KOPT-K1 (cell line): ENCODE measurements at regions not wholly inside any gene's neighbourhood (a gene's known extent, or its start where the extent isn't known, plus 50 kb on each side); places are given as distances from the start of the nearest gene placed in this dataset.
"Not testable (repeated sequence)": the region's sequence is repeated elsewhere in the genome, so short reads cannot be mapped to it uniquely, and the experiment has no call there.

Experiments used
- H3K27ac ChIP-seq: fragments of 200-600 bp; sonication (generic); 2 replicates; pipeline ENCODE4 v1.5.1; 2016; ENCODE audit warnings: antibody characterized with exemption, mild to moderate bottlenecking, low read depth, low read length; ENCODE audit not compliant: poor library complexity, severe bottlenecking
- H3K36me3 ChIP-seq: fragments of 200-600 bp; sonication (generic); 2 replicates; pipeline ENCODE4 v1.5.1; 2017; ENCODE audit warnings: antibody characterized with exemption, mild to moderate bottlenecking, low read length, moderate library complexity; ENCODE audit not compliant: insufficient read depth
- H3K9me3 ChIP-seq: fragments of 200-600 bp; sonication (generic); 2 replicates; pipeline ENCODE4 v1.5.1; 2017; ENCODE audit warnings: antibody characterized with exemption, low read length, mild to moderate bottlenecking; ENCODE audit not compliant: insufficient read depth, poor library complexity, severe bottlenecking

DNA sequence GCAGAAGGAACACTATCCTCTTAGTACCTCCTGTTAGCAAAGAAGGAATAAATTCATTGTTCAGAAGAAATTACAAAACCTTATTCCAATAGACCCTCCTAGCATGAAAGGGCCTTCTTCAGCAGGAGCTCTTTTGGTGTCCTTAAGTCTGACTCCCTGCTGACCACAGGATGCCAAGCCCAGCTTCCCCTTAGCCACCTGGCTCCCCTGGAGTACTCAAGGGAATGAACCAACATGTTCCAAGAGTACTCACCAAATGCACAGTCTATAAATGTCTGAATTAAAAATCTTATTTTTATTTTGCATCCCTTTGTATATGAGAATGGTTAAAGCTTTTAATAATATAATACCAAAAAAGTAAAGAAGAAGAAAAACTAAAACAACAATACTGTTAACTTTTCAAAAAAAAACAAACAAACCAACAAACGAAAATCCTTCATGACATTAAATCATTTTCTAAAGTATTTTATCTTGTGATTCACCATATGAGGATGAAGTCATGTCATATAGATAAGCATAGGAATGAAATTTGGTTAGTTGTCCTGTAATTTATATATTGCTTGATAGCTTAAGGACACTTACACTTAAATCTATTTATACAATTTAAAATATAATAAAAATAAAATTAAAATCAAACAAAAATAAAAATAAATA lies 1355.1 kb downstream of the HACE1 start:
- Histone ChIP-seq H3K9me3 (no peaks in the 10 kb centered on the region), H3K27ac (no peak overlapping the region), H3K36me3 (no peaks in the 10 kb centered on the region)

DNA sequence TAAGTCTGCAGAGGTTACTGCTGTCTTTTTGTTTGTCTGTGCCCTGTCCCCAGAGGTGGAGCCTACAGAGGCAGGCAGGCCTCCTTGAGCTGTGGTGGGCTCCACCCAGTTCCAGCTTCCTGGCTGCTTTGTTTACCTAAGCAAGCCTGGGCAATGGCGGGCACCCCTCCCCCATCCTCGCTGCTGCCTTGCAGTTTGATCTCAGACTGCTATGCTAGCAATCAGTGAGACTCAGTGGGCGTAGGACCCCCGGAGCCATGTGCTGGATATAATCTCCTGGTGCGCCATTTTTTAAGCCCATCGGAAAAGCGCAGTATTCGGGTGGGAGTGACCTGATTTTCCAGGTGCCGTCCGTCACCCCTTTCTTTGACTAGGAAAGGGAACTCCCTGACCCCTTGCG lies 1363.1 kb downstream of the HACE1 start:
- H3K27ac ChIP-seq, H3K36me3 ChIP-seq, H3K9me3 ChIP-seq: not testable (repeated sequence)

DNA sequence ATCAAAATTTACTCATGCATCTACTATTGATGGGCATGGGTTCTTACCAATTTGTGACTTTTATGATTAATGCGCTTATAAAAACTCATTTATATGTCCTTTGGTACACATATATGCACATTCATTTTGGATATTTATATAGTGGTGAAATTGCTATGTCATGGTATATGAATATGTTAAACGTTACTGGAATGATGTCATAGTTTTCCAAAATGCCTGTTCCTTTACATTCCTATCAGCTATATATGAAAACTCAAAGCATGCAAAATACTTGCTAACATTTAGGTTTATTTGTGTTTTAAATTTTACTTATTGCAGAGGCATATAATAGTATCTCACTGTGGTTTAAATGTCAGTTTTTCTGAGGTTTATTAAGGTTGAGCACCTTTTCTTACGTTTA lies 1403.1 kb downstream of the HACE1 start:
- Histone ChIP-seq H3K36me3 (no peaks in the 10 kb centered on the region), H3K27ac (no peak overlapping the region), H3K9me3 (no peaks in the 10 kb centered on the region)

DNA sequence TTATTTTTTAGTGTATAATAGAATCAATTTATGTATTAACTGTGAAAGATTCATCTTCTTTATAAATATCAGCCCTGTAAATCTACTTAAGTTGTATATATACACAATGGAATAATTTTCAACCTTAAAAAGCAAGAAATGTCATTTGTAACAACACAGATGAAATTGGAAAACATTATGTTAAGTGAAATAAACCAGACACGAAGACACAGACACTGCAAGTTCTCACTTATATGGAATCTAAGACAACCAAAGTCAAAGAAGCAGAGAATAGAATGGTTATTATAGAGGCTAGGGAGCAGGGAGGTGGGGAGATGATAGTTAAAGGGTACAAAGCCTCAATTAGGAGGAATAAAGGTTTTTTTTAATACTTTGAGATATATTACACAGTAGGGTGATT lies 1404.4 kb downstream of the HACE1 start:
- no peak overlapping the region for H3K27ac ChIP-seq
- no peaks in the 10 kb centered on the region for H3K36me3 ChIP-seq
- no peaks in the 10 kb centered on the region for H3K9me3 ChIP-seq

DNA sequence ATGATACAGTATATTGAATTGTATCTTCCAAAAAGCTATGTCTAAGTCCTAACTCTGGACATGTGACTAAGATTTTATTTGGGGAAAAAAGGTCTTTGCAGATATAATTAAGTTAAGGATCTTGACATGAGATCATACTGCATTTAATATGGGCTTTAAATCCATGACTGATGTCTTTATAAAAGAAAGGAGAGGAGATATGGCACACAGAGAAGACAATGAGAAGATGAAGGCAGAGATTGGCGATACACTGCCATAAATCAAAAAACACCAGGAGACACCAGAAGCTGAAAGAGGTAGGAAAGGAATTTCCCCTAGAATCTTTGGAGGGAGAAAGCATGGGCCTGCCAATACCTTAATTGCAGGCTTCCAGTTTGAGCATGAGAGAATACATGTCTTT lies 1450.2 kb downstream of the HACE1 start:
- H3K9me3 ChIP-seq = no peaks in the 10 kb centered on the region
- H3K27ac ChIP-seq = no peak overlapping the region
- no peaks in the 10 kb centered on the region for H3K36me3 ChIP-seq

DNA sequence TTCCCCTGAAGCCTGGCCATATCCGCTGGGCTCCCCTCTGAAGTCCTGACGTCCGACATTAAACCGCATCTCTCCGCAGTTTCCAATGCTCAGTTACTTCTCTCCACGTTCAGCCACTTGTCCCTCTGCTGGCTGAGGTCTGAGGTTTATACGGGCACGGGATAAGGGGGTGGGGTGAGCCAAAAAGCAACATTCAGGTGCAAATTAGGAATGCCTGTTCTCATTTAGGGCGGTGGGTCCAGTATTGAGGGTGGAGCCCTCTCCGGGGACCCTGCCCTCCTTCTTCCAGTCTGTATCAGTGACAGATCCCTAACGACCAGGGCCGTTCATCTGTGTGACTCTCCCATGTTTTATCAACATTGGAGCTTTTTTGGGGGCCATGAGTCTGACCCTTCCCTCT lies 1454.4 kb downstream of the HACE1 start:
- H3K36me3 ChIP-seq = no peaks in the 10 kb centered on the region
- H3K27ac ChIP-seq = no peak overlapping the region

DNA sequence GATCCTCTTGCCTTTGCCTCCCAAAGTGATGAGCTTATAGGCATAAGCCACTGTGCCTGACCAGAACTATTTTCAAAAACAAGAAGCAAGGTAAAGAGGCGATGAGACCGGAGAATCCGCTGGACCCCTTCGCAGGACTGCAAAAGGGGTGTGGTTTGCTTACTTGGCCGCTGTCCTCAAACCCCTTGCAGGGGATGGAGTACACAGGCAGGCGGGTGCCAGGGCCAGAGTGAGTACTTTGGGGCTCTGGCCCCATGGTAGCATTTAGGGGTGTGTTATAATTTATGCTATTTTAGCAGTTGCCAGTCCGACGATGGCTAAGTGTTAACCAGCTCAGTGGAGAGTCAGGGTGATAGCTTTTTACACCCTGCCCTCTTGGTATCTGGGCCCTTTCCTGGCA lies 1454.9 kb downstream of the HACE1 start:
- H3K9me3 ChIP-seq = no peaks in the 10 kb centered on the region

More for the DNA sequence above, 1454.4 kb downstream of the HACE1 start:
- no peaks in the 10 kb centered on the region for H3K9me3 ChIP-seq

DNA sequence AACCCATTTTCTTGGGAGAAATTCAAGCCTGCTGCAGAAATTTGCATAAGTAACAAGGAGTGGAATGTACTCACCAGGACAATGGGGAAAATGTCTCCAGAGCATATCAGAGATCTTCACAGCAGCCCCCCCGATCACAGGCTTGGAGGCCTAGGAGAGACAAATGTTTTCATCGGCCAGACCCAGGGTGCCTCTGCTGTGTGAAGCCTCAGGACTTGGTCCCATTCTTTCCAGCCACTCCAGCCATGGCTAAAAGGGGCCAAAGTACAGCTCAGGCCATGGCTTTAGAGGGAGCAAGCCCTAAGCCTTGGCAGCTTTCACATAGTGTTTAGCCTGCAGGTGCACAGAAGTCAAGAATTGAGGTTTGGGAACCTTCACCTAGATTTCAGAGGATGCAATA lies 1463.0 kb downstream of the HACE1 start:
- peaks cover 6% of the 10 kb centered on the region for H3K9me3 ChIP-seq
- no peak overlapping the region for H3K27ac ChIP-seq
- no peaks in the 10 kb centered on the region for H3K36me3 ChIP-seq

More for the DNA sequence above, 1454.9 kb downstream of the HACE1 start:
- Histone ChIP-seq H3K27ac (no peak overlapping the region), H3K36me3 (no peaks in the 10 kb centered on the region)

DNA sequence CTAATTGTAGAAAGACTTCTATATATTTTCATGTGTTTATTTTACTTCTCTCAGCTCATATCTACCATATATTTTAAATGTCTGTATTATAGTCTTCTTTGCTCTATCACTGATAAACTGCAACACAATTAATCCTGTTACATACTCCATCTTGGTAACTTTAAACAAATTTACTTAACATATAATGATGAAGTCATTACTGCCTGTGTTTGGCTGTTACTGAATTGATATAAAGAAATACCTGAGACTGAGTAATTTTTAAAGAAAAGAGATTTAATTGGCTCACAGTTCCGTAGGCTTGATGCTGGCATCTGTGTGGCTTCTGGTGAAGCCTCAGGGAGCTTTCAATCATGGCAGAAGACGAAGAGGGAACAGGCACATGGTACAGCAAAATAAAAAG lies 1480.4 kb downstream of the HACE1 start:
- Histone ChIP-seq H3K27ac (no peak overlapping the region), H3K36me3 (no peaks in the 10 kb centered on the region), H3K9me3 (no peaks in the 10 kb centered on the region)

DNA sequence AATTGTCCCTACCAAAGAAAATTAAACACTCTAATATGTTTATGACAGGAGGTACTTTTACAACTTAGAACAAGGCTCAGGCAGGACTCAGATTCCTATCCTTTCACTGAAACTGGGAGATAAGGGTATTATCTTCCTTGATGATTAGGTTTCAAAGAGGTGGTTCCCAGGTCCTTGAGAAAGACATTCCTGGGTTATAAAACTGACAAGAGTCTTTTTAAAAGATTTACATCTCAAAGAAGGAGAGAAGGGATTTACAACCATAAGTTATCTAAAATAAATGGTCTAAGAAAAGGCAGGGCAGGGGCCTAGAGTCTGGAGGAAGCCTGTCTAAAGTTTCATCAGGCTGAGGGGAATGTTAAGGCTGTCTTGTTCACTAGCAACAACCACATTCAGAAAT lies 1492.5 kb downstream of the HACE1 start:
- Histone ChIP-seq H3K9me3 (no peaks in the 10 kb centered on the region), H3K27ac (no peak overlapping the region), H3K36me3 (no peaks in the 10 kb centered on the region)

DNA sequence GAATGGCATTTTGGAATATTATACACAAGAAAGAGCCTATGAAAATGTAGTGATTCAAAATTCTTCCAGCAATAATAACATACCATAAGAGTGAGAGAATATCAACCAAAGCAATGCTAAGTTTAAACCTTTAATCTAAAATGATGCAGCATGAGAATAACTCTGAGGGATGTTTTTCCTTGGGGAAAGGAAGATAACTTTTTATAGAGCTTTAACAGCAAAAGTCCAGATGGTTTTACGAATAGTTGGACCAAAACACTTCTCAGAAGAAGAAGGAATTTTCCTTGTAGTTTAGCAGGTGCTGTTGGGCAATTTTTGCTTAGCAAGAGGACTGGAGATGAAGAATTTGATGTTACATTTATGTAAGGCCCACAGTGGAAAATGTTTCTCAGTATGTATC lies 1503.2 kb downstream of the HACE1 start:
- no peak overlapping the region for H3K27ac ChIP-seq
- H3K36me3 ChIP-seq = no peaks in the 10 kb centered on the region
- H3K9me3 ChIP-seq = no peaks in the 10 kb centered on the region

DNA sequence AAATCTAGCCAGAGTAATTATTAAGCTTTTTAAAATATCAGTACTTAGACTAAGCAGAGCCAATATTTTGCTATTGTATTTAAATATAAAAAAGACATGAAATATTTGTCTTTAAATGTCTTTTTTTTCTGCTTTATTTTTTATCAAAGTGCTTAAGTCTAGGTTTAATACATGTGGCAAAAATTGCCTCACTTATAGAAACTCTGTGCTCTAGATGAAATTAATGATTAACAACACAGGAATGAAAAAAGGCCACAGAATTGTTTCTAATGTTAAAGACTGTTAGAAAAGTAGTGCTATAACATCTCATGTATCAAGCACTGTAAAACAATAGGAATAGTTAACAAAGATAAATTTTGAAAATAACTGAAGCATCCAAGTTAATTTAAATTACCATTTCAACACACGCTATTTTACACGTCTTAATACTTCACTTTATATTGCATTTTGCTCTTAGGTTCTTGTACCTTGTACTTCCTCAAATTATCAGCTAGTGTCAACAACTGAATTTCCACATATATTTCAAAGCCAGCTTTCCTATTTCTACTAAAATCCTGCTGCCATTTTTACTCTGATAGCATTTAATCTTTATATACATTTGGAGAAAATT lies 1515.1 kb downstream of the HACE1 start:
- H3K27ac ChIP-seq = no peak overlapping the region
- H3K9me3 ChIP-seq = no peaks in the 10 kb centered on the region
- H3K36me3 ChIP-seq = no peaks in the 10 kb centered on the region

DNA sequence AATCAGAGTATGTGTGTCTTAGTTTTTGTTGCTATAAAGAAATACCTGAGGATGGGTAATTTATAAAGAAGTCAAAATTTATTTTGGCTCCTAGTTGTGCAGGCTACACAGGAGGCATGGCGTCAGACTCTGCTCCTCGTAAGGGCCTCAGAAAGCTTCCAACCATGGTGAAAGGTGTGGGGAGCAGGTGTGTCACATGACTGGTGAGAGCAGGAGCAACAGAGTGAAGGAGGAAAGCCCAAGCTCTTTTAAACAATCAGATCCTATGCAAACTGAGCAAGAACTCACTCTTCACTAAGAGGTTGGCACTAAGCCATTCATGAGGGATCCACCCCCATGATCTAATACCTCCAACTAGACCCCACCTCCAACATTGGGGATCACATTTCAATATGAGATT lies 1524.3 kb downstream of the HACE1 start:
- no peaks in the 10 kb centered on the region for H3K9me3 ChIP-seq
- H3K36me3 ChIP-seq = no peaks in the 10 kb centered on the region
- no peak overlapping the region for H3K27ac ChIP-seq

DNA sequence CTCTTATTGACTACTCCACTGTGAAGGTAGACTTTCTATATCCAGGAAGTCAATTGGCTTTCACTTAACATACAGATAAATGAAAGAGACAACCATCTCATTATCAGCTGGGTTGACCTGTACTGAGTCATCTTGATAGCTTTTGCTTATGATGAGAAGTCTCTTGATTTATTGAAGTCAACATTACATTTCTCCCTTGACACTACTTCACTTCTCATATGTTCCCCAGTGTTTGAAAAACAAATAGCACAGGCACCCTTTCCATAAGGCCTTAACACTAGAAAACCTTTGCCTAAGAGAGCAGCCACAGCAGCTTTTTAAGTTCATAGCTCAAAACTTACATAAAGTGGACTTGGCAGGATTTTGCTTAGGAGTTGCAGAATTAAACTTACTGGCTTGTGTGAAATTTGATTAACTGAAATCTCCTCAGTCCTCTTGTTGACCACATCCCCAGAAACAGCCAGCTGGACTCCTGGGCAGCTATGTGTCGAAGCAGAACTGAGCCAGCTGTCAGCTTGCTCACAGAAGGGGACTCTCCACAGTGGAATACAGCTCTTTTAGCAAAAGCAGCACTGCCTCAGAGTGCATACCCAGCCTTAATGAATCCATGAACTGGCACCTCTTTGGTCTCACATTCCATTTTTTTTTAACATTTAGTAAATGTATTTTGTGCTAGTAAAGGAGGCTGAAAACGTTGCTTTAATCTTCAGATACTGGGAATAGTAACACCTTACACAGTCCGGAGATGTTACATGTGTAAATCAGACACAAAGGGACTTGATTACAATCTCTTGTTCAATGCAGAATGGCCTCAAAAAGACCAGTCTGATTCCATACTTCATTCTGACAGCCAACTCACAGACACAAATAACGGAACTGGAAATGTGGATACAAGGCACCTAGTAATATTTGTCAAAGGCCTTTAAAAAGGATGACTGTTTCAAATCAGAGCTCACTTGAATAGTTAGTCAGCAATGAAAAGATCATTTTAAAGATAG lies 1532.7 kb downstream of the HACE1 start:
- H3K27ac ChIP-seq = no peak overlapping the region
- no peaks in the 10 kb centered on the region for H3K36me3 ChIP-seq
- no peaks in the 10 kb centered on the region for H3K9me3 ChIP-seq

DNA sequence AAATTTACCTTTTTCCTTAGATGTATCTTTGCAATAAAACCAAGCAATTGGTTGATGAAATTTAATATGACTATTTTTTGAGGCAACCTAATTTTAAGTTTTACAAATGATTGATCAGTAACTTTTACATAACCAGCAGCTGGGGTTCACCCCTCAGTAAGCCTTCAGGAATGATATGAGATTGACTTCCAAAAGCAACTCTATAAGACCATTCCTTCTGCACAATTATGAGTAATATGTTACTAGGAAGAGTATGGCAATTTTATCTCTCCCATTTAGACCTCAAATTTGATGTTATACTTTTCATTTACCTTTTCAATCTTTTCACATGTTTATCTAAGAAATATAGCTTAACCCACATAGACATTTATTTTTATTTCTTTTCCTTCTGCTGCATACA lies 1546.3 kb downstream of the HACE1 start:
- Histone ChIP-seq H3K36me3 (no peaks in the 10 kb centered on the region), H3K9me3 (no peaks in the 10 kb centered on the region), H3K27ac (no peak overlapping the region)
